Ishikawa (cell line): ENCODE measurements at regions not wholly inside any gene's neighbourhood (a gene's known extent, or its start where the extent isn't known, plus 50 kb on each side); places are given as distances from the start of the nearest gene placed in this dataset.

ENCODE experiments used
- CEBPB ChIP-seq: IDR thresholded peaks from 2 replicates; pipeline ENCODE4 v1.6.1; 2012
- EP300 ChIP-seq: IDR thresholded peaks from 2 replicates; pipeline ENCODE4 v1.6.1; 2012; ENCODE audit warnings: borderline replicate concordance
- MAX ChIP-seq: IDR thresholded peaks from 2 replicates; pipeline ENCODE4 v1.6.1; 2012
- RAD21 ChIP-seq: IDR thresholded peaks from 2 replicates; pipeline ENCODE4 v1.6.1; 2012; ENCODE audit warnings: low read depth
- REST ChIP-seq: IDR thresholded peaks from 2 replicates; pipeline ENCODE4 v1.6.1; 2012; ENCODE audit warnings: low read depth, mild to moderate bottlenecking
- TAF1 ChIP-seq: IDR thresholded peaks from 2 replicates; pipeline ENCODE4 v1.6.1; 2012; ENCODE audit warnings: low read depth, mild to moderate bottlenecking
- TEAD4 ChIP-seq: IDR thresholded peaks from 2 replicates; pipeline ENCODE4 v1.6.1; 2012
- USF1 ChIP-seq: IDR thresholded peaks from 2 replicates; pipeline ENCODE4 v1.6.1; 2012
- ZBTB7A ChIP-seq: IDR thresholded peaks from 2 replicates; pipeline ENCODE4 v1.6.1; 2012; ENCODE audit warnings: low read depth

GRCh38 chr19:30927705-30928104, 421.5 kb downstream of the TSHZ3 start:
- no peak for TF ChIP-seq TAF1
- no peak for TF ChIP-seq REST
- no peak for TF ChIP-seq RAD21
- TF ChIP-seq MAX = no peak
- no peak for TF ChIP-seq TEAD4
- no peak for TF ChIP-seq CEBPB
- TF ChIP-seq ZBTB7A = no peak
- no peak for TF ChIP-seq EP300
- no peak for TF ChIP-seq USF1
